Glomerular visceral epithelial cell (primary cell): ENCODE measurements at regions not wholly inside any gene's neighbourhood (a gene's known extent, or its start where the extent isn't known, plus 50 kb on each side); places are given as distances from the start of the nearest gene placed in this dataset.

Experiments used
- DNase-seq: peaks from one replicate; pipeline ENCODE4 v3.0.0-alpha.2; 2016; ENCODE audit errors: extremely low spot score

DNA sequence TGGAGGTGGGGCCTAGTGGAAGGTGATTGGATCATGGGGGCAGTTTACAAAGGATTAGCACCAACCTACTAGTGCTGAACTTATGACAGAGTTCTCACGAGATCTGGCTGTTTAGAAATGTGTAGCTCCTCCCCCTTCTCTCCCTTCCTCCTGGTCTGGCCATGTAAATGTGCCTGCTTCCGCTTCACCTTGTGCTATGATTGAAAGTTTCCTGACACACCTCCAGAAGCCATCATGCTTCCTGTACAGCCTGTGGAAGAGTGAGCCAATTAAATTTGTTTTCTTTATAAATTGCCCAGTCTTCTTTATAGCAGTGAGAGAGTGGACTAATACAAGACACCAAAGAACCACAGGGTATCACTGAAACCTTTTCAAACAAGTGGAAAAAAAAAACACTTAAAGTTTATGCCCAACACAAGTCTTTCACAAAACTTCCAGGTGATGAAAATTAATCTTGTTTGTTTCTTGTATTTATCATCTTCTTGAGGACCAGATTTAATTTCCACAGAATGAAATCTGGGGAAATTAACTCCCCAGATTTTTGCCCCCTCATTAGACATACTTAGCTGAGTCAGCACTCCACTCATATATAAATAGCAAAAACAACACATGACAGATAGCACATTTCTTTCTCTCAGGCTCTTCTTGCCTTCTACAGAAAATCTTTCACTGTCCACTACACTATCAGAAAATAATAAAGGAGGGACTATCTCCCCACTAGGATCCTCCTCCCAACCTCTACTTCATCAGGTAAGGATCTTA lies 847.2 kb downstream of the TUSC7 start:
- no peak for DNase-seq

DNA sequence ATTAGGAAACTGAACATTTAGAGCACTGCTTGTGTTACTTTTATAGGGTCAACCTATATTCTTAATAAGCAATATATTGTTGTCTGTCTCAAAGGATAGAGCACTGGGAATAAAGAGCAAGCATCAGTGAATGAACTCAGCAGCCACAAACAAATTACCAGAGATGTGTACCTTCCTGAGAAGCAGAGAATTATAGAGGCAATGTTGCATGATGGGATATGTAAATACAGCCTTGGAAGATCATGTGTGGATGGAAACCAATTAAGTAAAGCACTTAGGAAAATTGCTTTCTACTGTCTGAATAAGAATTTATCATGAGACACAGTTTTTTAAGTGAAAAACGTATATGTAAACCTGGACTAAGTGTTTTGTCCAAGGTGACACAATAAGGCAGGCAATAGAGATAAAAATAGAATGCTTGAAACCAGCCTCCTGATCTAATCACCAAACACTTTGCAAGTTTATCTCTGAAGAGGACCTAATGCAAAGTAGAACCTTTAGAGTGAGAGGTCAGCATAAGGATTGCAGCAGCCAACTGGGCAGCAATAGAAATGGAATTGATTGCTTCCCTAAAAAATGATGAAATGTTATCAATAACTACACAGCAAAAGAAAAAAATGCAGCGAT lies 848.0 kb downstream of the TUSC7 start:
- no peak for DNase-seq

- no peak for DNase-seq
Measured at GRCh38 chr3:117558681-117559080, 849.1 kb downstream of the TUSC7 start.

DNA sequence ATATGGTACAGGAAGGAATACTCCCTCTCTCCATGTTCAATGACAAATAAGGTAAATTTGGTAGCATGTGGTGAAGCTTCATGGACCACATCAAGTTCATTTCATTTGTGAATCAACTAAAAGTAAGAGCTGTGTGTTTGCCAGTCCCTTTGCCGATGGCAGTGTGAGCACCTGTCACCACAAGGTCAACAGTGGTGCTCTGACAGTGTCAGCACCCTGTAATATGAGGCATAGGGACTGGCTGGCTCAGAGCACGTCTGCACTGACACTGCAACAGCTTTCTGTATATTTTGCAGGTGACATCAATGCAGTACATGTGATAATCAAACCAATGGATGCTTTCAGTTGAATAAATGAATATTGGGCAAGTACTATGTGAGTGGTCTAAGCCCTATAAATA lies 852.4 kb downstream of the TUSC7 start:
- DNase-seq: no peak

DNA sequence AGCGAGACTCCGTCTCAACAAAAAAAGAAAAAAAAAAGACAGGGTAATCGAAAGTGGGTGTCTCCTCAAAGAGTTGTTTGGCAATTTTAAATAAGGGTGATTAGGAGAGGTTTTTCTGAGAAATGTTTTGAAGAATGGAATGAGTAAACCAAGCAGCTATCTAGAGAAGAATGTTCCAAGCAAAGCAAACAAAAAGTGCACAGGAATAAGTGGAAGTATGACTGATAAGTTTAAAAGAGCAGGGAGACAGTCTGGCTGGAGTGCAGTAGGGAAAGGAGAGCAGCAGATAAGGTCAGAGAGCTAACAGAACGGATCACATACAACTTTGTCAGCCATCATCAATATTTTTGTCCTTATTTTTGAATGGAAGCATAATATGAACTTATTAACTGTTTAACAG lies 853.5 kb downstream of the TUSC7 start:
- DNase-seq: no peak

- no peak for DNase-seq
Measured at GRCh38 chr3:117565777-117566176, 856.2 kb downstream of the TUSC7 start.

DNA sequence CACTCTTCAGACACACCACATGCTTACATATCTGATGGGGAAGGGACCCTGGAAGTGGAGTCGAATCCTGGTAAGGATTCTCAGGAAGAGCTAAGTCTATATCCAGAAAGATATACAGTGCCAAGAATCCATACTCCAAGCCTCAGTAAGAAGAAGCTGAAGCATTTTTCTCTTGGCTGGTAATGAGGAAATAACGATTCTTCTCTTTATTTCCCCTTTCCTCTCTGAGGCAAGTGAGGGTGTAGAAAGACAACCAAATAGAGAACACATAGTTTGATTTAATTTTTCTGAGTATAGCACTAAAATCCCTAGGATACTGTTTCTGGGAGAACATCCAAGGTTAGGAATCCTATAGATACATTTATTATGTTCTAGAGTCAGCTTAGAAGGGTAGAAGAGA lies 857.3 kb downstream of the TUSC7 start:
- DNase-seq: no peak

- no peak for DNase-seq
Measured at GRCh38 chr3:117567382-117567781, 857.8 kb downstream of the TUSC7 start.

DNA sequence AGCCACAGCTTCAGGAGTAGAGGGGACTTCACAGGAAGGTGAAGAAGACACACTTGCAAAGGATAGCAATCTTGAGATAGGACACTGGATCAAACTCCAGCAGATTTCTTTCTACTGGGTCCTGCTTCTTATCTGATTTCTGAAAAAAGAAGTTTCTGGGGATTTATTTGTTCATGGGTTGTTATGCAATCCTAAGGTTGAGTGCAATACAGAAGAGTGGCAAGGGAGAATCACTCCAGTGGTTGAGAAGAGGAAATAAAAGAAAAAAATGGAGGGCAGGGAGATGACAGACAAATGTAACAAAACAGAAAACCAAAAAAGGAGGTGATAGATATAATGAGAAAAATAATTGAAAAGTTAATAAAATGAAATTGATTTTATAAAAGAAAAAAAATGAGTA lies 858.3 kb downstream of the TUSC7 start:
- no peak for DNase-seq

GRCh38 chr3:117572786-117573185 lies 863.2 kb downstream of the TUSC7 start:
- DNase-seq: no peak

- no peak for DNase-seq
Measured at GRCh38 chr3:117580806-117581205, 871.2 kb downstream of the TUSC7 start.

DNA sequence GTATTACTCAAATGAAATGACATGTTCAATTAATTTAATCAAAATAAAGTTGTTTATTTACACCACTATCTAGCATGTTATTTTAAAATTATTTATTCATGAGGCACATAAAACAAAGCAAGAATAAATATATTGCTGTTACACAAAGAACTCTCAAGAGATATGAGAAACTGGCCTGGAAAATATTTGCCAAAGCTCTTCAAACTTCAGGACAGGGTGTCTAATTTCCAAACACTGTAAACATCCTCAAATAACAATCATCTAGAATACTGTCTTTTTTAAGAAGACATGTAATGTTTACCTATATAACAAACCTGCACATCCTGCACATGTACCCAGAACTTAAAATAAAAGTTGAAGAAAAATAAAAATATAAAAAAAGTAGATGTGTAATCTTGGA lies 876.6 kb downstream of the TUSC7 start:
- no peak for DNase-seq

- no peak for DNase-seq
Measured at GRCh38 chr3:117587416-117587815, 877.8 kb downstream of the TUSC7 start.

- no peak for DNase-seq
Measured at GRCh38 chr3:117589454-117589853, 879.9 kb downstream of the TUSC7 start.

GRCh38 chr3:117595615-117596014 lies 886.0 kb downstream of the TUSC7 start:
- no peak for DNase-seq

GRCh38 chr3:117596503-117596902 lies 886.9 kb downstream of the TUSC7 start:
- DNase-seq: no peak

GRCh38 chr3:117597865-117598264 lies 888.3 kb downstream of the TUSC7 start:
- no peak for DNase-seq

DNA sequence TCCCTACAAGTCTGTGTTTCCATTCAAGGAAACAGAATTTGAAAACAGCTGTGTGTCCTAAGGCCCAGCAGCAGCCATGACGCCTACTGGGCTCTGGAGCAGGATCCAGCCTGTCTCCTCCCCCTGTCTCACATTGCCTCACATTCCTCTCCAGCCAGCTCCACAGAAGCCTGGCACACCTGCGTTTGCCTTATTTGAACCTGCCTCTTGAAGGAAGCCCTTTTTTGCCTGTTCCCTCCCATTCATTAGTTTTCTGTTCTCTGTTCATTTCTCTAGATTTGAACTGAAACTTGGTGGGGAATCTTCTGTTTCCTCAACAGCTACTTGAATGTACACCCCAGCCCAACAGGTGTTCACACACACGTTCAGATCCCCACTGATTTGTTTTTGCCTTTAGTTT lies 890.5 kb downstream of the TUSC7 start:
- no peak for DNase-seq

- no peak for DNase-seq
Measured at GRCh38 chr3:117600666-117601065, 891.1 kb downstream of the TUSC7 start.

DNA sequence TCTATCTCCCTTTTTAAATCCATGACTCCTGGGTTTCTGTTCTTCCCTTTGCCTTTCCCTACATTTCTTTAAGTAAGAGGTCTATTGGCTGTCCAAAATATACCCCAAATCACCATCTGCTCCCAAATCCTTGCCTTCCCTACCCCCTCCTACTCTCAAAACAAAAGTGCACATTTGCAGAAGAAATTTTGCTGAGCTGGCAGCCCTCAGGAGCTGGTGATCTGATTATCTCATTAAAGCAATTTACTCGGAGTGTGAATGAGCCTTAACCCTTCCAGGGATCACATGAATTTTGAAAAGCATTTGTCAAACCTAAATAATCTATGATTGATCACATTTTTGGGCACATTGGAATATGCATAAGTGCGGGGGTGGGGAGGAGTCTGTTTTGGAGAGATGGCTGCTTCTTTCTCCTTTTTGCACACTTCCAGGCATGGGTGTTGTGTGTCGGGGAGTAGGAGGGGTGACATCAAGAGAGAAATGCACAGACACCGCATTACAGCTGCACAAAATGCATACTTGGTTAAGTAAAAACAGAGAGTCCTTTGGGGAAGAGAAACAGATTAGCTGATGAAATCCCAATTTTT lies 892.6 kb downstream of the TUSC7 start:
- DNase-seq: no peak

DNA sequence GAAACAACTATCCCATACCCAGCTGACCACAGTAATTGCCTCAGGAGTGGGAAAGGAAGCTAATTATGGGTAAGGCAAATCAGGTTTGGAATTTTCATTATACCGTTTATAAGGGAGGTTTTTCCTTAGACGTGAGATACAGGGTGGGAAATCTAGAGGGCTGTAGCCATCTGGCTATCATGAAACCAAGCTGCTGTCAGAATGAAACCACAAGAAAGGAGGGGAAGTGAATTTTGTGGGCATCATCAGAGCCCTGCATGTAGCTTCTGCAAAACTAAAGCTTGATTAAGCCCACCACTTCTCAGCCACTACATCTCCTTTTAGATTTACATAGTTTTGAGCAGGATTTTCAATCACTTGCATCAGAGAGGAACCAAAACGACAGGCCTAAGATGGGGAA lies 893.5 kb downstream of the TUSC7 start:
- no peak for DNase-seq

GRCh38 chr3:117606866-117607265 lies 897.3 kb downstream of the TUSC7 start:
- DNase-seq: no peak

DNA sequence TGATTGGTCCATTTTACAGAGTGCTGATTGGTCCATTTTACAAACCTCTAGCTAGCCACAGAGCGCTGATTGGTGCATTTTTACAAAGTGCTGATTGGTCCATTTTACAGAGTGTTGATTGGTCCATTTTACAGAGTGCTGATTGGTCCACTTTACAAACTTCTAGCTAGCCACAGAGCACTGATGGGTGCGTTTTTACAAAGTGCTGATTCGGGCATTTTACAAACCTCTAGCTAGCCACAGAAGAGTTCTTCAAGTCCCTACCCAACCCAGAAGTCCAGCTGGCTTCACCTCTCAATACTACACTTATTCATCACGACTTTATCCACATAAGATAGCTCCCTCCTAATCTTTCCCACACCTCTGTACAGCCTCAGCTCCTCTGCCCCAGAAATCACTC lies 899.8 kb downstream of the TUSC7 start:
- DNase-seq: no peak
